Mononuclear cell (primary cell): ENCODE measurements at regions not wholly inside any gene's neighbourhood (a gene's known extent, or its start where the extent isn't known, plus 50 kb on each side); places are given as distances from the start of the nearest gene placed in this dataset.
"Not testable (repeated sequence)": the region's sequence is repeated elsewhere in the genome, so short reads cannot be mapped to it uniquely, and the experiment has no call there.

Experiments
- H3K27me3 ChIP-seq: 2 replicates; pipeline ENCODE4 v1.6.0; 2011; ENCODE audit warnings: low read length, control low read depth; ENCODE audit not compliant: insufficient read depth
- H3K4me1 ChIP-seq: 2 replicates; pipeline ENCODE4 v1.5.1; 2011; ENCODE audit warnings: mild to moderate bottlenecking, low read length, control low read depth; ENCODE audit not compliant: insufficient read depth
- H3K4me3 ChIP-seq: 2 replicates; pipeline ENCODE4 v1.5.1; 2011; ENCODE audit warnings: mild to moderate bottlenecking, low read length, moderate library complexity
- H3K9me3 ChIP-seq: 2 replicates; pipeline ENCODE4 v1.5.1; 2011; ENCODE audit warnings: low read depth, mild to moderate bottlenecking, control low read depth, low read length

DNA sequence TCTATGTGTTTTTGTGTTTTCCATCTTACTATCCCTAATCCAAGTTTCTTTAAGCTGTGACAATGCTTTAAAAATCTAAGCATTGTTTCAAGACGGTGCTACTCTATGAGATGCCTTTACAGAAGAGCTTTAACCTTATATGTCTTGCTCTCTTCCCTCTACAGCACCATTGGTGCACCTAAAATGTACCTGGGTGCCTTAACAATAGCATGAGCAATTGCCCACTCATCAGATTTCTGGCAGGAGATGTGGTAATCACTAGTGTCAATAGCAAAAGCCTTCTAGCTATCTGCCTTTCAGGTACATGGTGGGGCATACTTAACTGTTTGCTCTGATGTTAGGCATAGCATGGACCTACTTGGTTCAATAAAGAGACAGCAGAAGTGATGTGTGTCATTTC lies 222.3 kb upstream of the KIF2A start:
- Histone ChIP-seq H3K27me3 (no peaks in the 10 kb centered on the region), H3K9me3 (no peaks in the 10 kb centered on the region), H3K4me3 (no peak overlapping the region), H3K4me1 (no peaks in the 10 kb centered on the region)

DNA sequence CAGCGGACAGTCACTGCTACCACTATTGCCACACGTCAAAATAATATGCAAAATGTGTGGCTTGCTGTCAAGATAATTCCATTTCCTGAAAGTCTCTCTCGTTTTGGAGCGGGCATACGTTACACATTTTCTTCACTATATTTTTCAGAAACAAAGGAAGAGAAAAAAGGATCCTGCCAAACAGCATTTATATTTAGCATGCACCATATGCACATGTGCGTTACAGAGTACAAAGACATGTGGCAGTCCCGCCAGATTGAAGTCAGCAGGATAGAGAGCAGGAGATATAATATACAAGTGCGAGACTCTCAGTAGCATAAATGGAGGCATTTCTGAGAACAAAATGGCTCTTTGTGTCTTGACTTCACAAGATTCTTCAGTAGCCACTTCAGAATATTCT lies 221.6 kb upstream of the KIF2A start:
- Histone ChIP-seq H3K9me3 (no peaks in the 10 kb centered on the region), H3K4me1 (no peaks in the 10 kb centered on the region), H3K4me3 (no peak overlapping the region), H3K27me3 (no peaks in the 10 kb centered on the region)

DNA sequence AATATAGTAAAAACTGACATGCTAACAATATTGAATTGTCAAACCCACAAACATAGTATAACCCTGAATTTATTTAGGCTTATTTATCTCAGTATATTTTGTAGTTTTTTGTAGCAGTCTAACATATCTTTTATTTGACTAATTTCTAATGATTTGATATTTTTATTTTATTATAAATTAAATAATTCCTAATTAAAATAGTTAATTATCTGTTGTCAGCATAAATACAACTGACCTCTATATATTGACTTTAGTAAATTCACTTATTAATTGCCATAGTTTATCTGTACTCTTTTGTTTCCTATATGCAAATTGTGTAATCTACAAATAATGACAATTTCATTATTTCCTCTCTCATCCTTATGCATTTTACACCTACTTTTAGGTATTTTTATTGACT lies 215.1 kb upstream of the KIF2A start:
- H3K4me1 ChIP-seq = no peaks in the 10 kb centered on the region
- H3K4me3 ChIP-seq = no peak overlapping the region
- H3K9me3 ChIP-seq = no peaks in the 10 kb centered on the region
- no peaks in the 10 kb centered on the region for H3K27me3 ChIP-seq

DNA sequence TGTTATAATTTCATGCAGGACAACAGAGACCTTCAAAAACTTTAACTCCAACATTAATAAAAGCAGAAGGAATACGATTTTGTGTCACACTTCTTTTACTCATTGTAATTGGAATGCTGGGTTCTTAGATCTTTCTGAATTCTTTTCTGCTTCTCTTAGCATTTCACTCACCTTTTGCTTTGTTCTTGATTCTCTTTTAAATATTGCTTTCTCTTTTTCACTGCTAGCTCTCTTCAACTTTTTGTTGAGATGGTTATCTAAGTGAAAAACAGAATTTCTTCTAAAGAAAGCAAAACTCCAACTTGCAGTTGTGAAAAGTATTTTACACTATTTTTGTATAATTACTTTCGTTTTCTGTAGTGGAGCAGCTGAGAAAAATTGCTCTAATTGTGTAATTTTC lies 212.6 kb upstream of the KIF2A start:
- no peak overlapping the region for H3K4me3 ChIP-seq
- H3K27me3 ChIP-seq = no peaks in the 10 kb centered on the region
- no peaks in the 10 kb centered on the region for H3K4me1 ChIP-seq
- H3K9me3 ChIP-seq = no peaks in the 10 kb centered on the region

DNA sequence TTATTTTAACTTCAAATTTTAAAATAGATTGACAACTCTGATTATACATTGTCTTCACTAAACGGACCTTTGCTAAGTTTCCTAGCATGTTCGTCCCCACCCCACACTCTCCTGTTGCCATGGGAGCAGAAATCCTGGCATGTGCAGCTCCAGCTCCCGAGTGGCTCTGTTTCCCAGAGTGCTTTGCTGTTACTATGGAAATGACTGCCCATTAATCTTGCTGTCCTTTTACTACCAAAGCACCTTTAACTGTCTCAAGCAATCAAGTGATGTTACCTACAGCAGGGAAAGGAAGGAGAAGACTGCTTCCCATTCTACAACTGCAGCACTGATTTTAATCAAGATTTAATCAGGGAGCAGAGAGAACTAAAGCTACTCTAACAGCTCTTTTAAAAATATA lies 212.0 kb upstream of the KIF2A start:
- no peaks in the 10 kb centered on the region for H3K27me3 ChIP-seq
- no peaks in the 10 kb centered on the region for H3K9me3 ChIP-seq
- no peak overlapping the region for H3K4me3 ChIP-seq
- no peaks in the 10 kb centered on the region for H3K4me1 ChIP-seq

DNA sequence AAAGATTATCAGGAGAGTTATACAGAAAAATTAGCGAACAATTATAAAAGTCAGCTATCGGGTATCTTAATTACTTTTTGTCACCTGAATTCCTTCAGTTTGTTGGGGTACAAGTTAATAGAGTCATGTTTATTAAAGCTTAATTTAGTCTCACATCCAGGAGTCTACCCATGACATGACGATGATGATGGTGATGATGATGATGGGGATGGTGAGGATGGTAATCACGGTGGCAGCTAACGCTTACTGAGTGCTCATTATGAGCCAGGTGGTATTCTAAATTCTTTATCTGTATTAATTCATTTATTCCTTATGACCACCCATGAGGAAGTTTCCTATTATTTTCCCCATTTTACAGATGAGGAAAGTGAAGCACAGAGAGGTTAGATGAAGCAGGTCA lies 208.6 kb upstream of the KIF2A start:
- no peaks in the 10 kb centered on the region for H3K4me1 ChIP-seq
- H3K4me3 ChIP-seq = no peak overlapping the region
- H3K27me3 ChIP-seq = no peaks in the 10 kb centered on the region
- H3K9me3 ChIP-seq = no peaks in the 10 kb centered on the region

DNA sequence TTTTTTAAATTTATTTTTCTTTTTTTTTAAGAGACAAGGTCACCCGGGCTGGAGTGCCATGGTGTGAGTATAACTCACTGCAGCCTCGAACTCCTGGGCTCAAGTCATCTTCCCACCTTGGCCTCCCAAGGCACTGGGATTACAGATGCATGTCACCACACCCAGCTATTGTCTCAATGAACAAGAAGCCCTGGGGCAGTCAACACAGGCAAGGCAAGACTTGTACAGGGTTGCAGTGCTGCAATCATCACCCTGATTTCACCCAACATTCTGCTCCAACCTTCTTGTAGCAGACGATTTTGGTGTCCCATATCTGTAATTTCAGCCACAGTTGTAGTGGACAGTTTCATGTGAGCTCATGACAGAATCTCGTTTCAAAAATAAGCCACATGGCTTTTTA lies 205.8 kb upstream of the KIF2A start:
- Histone ChIP-seq H3K4me3 (no peak overlapping the region), H3K27me3 (no peaks in the 10 kb centered on the region), H3K9me3 (no peaks in the 10 kb centered on the region), H3K4me1 (no peaks in the 10 kb centered on the region)

DNA sequence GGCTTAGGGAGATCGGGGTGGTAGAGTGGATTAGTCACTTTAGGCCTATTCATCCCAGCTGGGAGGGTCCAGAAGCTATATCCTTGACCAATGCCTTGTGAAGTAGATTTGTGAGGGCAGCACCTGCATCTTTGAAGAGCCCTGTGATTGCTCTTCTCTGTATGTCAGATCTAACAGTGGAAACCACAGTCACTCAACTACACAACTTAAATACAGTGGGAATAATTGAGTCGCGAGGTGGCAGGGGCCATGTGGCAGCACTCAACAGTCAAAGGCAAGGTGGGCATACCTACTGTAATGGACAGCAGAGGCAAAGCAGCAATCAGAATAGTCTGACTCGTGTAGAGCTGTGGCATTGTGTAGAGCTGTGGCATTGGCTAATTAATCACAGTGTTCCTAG lies 202.1 kb upstream of the KIF2A start:
- not testable (repeated sequence) for H3K4me1 ChIP-seq, H3K9me3 ChIP-seq, H3K27me3 ChIP-seq

DNA sequence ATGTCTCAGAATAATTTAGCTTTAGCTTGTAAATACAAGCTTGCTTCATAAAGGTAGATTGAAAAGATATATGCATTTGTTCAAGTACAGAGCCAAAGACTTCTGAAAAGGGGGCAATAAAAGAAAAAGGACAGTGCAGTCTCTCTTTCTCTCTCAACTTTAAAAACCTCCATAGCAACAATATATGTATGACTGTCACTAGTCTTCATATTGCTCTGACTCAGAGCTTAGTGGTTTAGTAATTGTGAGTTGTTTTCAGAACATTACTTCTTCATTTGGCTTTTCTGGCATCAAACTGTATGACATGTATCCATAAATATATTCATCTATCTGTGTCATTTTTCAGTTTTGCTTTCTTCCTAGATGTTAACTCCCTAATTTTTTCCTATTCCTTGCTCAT lies 194.6 kb upstream of the KIF2A start:
- Histone ChIP-seq H3K4me3 (no peak overlapping the region), H3K4me1 (no peaks in the 10 kb centered on the region), H3K27me3 (no peaks in the 10 kb centered on the region), H3K9me3 (no peaks in the 10 kb centered on the region)

More for the DNA sequence above, 202.1 kb upstream of the KIF2A start:
- not testable (repeated sequence) for H3K4me3 ChIP-seq

DNA sequence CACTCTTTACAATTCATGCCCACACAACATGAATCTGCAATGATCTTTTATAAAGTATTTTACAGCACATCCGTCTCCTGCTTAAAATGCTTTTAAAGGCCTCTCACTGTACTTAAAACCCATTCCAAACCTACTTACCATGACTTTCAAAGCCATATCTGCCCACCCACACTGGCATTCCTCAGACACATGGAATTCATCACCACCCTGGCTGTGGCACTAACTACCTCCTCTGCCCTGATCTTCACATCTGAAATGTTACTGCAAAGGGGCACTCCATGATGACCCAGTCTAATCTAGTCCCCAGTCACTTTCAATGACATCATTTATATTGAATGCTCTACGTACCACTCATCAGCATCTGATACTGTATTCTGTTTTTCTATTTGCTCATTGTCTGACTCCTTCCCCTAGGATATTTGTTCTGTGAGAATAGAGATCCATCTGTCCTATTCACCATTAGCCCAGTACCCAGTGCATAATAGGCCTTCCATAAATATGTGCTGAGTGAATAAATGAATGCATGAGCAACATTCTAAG lies 193.2 kb upstream of the KIF2A start:
- Histone ChIP-seq H3K4me1 (no peaks in the 10 kb centered on the region), H3K9me3 (no peaks in the 10 kb centered on the region)

DNA sequence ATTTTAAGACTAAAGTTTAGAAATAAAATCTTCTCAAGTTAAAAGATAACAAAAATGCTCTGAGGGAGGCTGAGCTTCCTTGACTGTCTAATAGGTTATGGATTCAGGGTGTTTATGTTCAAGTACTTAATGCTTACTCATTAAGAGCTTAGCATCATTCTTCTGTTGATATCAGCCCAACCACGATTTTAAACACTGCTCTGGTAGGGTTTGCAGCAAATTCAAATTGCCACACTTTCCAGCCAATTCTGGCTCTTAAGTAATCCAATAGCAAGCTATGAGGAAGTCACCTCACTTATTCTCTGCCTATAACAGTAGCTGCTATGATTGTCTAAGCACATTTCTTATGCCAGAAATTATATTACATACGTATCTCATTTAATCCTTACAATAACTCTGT lies 191.0 kb upstream of the KIF2A start:
- no peak overlapping the region for H3K4me3 ChIP-seq
- no peaks in the 10 kb centered on the region for H3K27me3 ChIP-seq
- H3K4me1 ChIP-seq = no peaks in the 10 kb centered on the region
- H3K9me3 ChIP-seq = no peaks in the 10 kb centered on the region

More for the DNA sequence above, 193.2 kb upstream of the KIF2A start:
- Histone ChIP-seq H3K27me3 (no peaks in the 10 kb centered on the region), H3K4me3 (no peak overlapping the region)

DNA sequence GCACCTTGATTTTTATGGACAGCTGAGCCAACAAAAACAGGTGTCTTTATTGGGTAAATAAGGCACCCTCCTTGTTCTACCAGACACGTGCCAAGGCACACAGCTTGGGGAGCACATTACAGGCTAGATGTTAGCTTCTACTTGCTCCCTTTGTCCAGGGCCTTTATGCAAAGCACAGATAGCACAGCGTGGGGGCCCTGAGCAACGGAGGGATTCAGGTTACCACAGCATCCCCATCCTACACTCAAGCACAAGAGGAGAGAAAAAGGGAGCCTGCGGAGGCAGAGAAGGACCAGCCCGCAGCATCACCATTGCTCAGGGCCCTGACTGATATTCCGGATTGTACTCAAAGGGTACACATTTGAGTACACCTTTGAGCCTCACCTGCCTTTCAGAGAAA lies 181.7 kb upstream of the KIF2A start:
- Histone ChIP-seq H3K4me1 (no peaks in the 10 kb centered on the region), H3K9me3 (no peaks in the 10 kb centered on the region), H3K27me3 (no peaks in the 10 kb centered on the region), H3K4me3 (no peak overlapping the region)

DNA sequence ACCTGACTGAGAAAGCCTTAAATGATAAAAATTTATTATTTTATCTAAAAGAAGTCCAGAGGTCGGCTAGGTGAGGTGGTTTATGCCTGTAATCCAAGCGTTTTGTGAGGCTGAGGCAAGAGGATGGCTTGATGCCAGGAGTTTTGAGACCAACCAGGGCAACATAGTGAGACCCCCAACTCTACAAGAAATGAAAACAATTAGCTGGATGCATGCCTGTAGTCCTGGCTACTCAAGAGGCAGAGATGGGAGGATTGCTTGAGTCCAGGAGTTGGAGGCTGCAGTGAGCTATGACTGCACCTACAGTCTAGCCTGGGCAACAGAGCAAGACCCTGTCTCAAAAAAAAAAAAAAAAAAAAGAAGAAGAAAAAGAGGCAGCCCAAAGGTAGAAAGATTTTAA lies 179.9 kb upstream of the KIF2A start:
- H3K9me3 ChIP-seq = no peaks in the 10 kb centered on the region
- H3K27me3 ChIP-seq = no peaks in the 10 kb centered on the region
- no peaks in the 10 kb centered on the region for H3K4me1 ChIP-seq
- H3K4me3 ChIP-seq = no peak overlapping the region

DNA sequence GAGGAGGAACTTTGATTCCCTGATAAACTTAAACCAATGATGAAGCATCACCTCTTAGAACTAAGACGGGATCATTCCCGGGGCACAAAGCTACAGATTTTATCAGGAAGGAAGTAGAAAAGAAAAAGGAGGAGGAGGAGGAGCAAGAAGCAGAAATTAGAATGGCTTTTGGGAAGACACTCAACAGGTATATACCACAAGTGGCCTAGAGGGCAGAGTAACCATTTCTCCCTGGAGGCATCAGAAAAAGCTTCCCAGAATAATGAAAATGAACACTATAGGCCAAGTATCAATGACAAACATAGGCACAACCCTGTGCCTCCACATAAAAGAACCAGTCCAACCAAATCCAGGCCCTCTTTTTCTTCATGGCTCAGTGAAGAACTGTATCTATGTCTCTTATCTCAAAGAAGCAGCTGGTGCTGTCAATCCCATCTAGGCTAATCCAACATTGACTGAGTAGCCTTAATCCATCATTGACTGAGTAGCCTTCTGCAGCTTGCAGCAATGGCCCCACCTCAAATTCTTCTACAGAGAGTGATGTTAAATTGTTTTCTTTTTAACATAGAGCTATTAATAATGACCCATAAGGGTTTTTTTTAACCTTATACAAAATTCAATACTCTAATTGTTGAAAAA lies 178.8 kb upstream of the KIF2A start:
- H3K4me3 ChIP-seq = no peak overlapping the region

DNA sequence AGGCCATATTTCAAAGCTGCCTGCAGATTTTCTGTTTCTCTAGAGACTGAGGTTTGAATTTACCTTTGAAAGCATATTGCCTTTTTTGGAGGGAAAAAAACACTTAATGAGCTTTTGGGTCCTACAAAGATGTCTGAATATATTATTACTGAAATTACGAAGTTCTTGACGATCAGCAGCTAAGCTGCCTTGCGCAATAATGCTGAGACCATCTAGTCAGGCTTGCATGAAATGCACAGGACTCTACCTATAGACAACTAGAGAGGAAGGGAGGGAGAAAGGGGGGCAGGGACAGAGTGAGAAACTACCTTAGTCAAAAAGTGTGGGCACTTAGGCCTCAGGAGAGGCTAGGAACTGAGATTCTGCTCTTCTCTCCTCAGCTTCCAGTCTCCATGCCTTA lies 175.9 kb upstream of the KIF2A start:
- H3K9me3 ChIP-seq = no peaks in the 10 kb centered on the region

More for the DNA sequence above, 178.8 kb upstream of the KIF2A start:
- H3K9me3 ChIP-seq = no peaks in the 10 kb centered on the region
- no peaks in the 10 kb centered on the region for H3K4me1 ChIP-seq
- H3K27me3 ChIP-seq = no peaks in the 10 kb centered on the region

DNA sequence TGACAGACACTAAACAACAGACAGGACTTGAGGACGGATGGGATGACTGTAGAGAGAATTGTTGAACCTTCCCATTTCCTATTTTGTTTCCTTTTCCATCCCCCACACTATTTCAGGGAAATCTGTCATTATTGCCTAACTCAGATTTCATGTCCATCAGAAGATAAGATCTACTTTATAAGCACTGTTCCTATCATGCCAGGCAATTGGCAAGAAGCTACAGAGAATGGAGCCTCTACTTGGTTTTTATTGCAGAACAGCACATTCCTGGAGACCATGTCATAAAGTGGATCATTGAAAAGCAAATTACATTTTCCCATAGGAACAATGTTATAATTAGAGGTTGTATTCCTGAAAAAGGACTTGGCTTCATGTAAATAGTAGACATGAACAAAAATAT lies 173.7 kb upstream of the KIF2A start:
- H3K9me3 ChIP-seq = no peaks in the 10 kb centered on the region
- no peaks in the 10 kb centered on the region for H3K27me3 ChIP-seq
- H3K4me3 ChIP-seq = no peak overlapping the region
- H3K4me1 ChIP-seq = no peaks in the 10 kb centered on the region

More for the DNA sequence above, 175.9 kb upstream of the KIF2A start:
- no peaks in the 10 kb centered on the region for H3K4me1 ChIP-seq
- no peaks in the 10 kb centered on the region for H3K27me3 ChIP-seq
- H3K4me3 ChIP-seq = no peak overlapping the region
